K562 (cell line): ENCODE measurements at regions not wholly inside any gene's neighbourhood (a gene's known extent, or its start where the extent isn't known, plus 50 kb on each side); places are given as distances from the start of the nearest gene placed in this dataset.

Experiments
- ATAC-seq: fragments of 200-7000 bp; cut with Tn5 transposase; 3 replicates; pipeline ENCODE4 v1.9.1; 2020; ENCODE audit warnings: moderate library complexity
- BruUV-seq: library from RNA; stranded (reverse); fragments of 400-500 nt; replicated peaks from 2 replicates; lab custom pipeline; 2021; lab: Mats Ljungman, UMichigan
- CTCF ChIA-PET: fragments of 300-600 bp; formaldehyde crosslinking; extraction: SDS; loops from one replicate; lab custom pipeline; 2021; ENCODE audit warnings: low intra/inter-chr PET ratio; lab: Yijun Ruan, JAX
- POLR2A ChIA-PET: fragments of 300-600, 350-650 bp; sonication (Branson Sonifier 250); formaldehyde crosslinking; extraction: SDS; loops from one replicate; lab custom pipeline; 2021; ENCODE audit warnings: antibody characterized with exemption, inconsistent platforms; lab: Yijun Ruan, JAX
- DNase-seq, 4 experiments: peaks; one replicate each; pipeline versions ENCODE4 v3.0.0 to v3.0.0-alpha.2; 2011 to 2018; ENCODE audit warnings: low spot score in 3 of 4, mixed read lengths in 3 of 4; ENCODE audit errors: extremely low read depth in 1 of 4
- FAIRE-seq: peaks from 2 replicates; lab custom pipeline; 2011; peaks lifted over from hg19 to GRCh38; lab: Jason Lieb, UNC
- H2AFZ ChIP-seq: 2 replicates; pipeline ENCODE4 v1.6.0; 2011; ENCODE audit warnings: low read depth, low read length, control low read depth, inconsistent platforms
- H3K27ac ChIP-seq: fragments of 200-600 bp; 3 replicates; pipeline ENCODE4 v1.8.0; 2011; ENCODE audit warnings: low read depth, mild to moderate bottlenecking, control low read depth, inconsistent platforms, low read length, moderate library complexity, mixed read lengths; ENCODE audit errors: extremely low read depth
- H3K27me3 ChIP-seq, 2 experiments: fragments of 300-600 bp in 1 of 2; 2 replicates in 1 of 2; 3 replicates in 1 of 2; pipeline versions ENCODE4 v1.6.0 to v1.8.0; 2011; ENCODE audit warnings: inconsistent platforms in 2 of 2, low read length in 2 of 2, mild to moderate bottlenecking in 1 of 2, mixed read lengths in 1 of 2, moderate library complexity in 1 of 2; ENCODE audit not compliant: control insufficient read depth in 2 of 2, insufficient read depth in 2 of 2
- H3K36me3 ChIP-seq: fragments of 300-600 bp; 3 replicates; pipeline ENCODE4 v1.8.0; 2011; ENCODE audit warnings: mild to moderate bottlenecking, low read length, inconsistent platforms; ENCODE audit not compliant: control insufficient read depth, insufficient read depth
- H3K4me1 ChIP-seq, 2 experiments: fragments of 200-600 bp in 1 of 2; replicated peaks in 1 of 2; 2 replicates in 1 of 2; 3 replicates in 1 of 2; pipeline versions ENCODE4 v1.5.1 to v1.8.0; 2011; ENCODE audit warnings: inconsistent platforms in 2 of 2, low read length in 2 of 2, mild to moderate bottlenecking in 1 of 2, mixed read lengths in 1 of 2, moderate library complexity in 1 of 2; ENCODE audit not compliant: control insufficient read depth in 2 of 2, insufficient read depth in 2 of 2
- H3K4me2 ChIP-seq: 2 replicates; pipeline ENCODE4 v1.6.1; 2011; ENCODE audit warnings: low read length, control low read depth, inconsistent platforms, mixed read lengths; ENCODE audit not compliant: insufficient read depth
- H3K4me3 ChIP-seq: fragments of 200-600 bp; sonication (generic), shearing (Covaris generic); 2 replicates; pipeline ENCODE4 v1.5.1; 2016; ENCODE audit warnings: control low read depth, inconsistent platforms
- H3K79me2 ChIP-seq: fragments of 200-600 bp; 3 replicates; pipeline ENCODE4 v1.8.0; 2011; ENCODE audit warnings: low read length, inconsistent platforms; ENCODE audit not compliant: control insufficient read depth, insufficient read depth
- H3K9ac ChIP-seq, 2 experiments: 2 replicates each; pipeline versions ENCODE4 v1.6.0 to v1.6.1; 2011; ENCODE audit warnings: low read depth in 2 of 2, low read length in 2 of 2, control low read depth in 1 of 2, inconsistent platforms in 1 of 2, mild to moderate bottlenecking in 1 of 2, mixed read lengths in 1 of 2; ENCODE audit not compliant: insufficient read depth in 1 of 2
- H3K9me1 ChIP-seq: one replicate; pipeline ENCODE4 v1.6.0; 2011; ENCODE audit warnings: inconsistent platforms, mild to moderate bottlenecking, low read length, moderate library complexity; ENCODE audit not compliant: control insufficient read depth, insufficient read depth
- H3K9me3 ChIP-seq: replicated peaks from 2 replicates; pipeline ENCODE4 v1.5.1; 2011; ENCODE audit warnings: low read depth, low read length, inconsistent platforms; ENCODE audit not compliant: control insufficient read depth, insufficient read depth
- H4K20me1 ChIP-seq: replicated peaks from 2 replicates; pipeline ENCODE4 v1.6.1; 2011; ENCODE audit warnings: low read length, inconsistent platforms, mixed read lengths; ENCODE audit not compliant: control insufficient read depth, insufficient read depth
- ATF4 ChIP-seq: fragments of 450-650 bp; formaldehyde crosslinking; IDR thresholded peaks from 2 replicates; pipeline ENCODE4 v1.4.0; 2022; ENCODE audit warnings: mild to moderate bottlenecking, moderate library complexity
- CBX3 ChIP-seq, 2 experiments: IDR thresholded peaks; 1 replicate in 1 of 2; 2 replicates in 1 of 2; pipeline ENCODE4 v1.6.1; 2012; ENCODE audit warnings: inconsistent platforms in 2 of 2, low read length in 2 of 2, borderline replicate concordance in 1 of 2, control low read depth in 1 of 2
- CCNT2 ChIP-seq: IDR thresholded peaks from 2 replicates; pipeline ENCODE4 v1.6.1; 2011; ENCODE audit warnings: borderline replicate concordance, low read depth, mild to moderate bottlenecking, moderate library complexity, mixed read lengths, low read length; ENCODE audit not compliant: insufficient read length; ENCODE audit errors: extremely low read depth
- E2F3 ChIP-seq: fragments of 250-450 bp; sonication (Bioruptor Pico); IDR thresholded peaks from 2 replicates; pipeline ENCODE4 v1.4.0; 2020; ENCODE audit warnings: mild to moderate bottlenecking
- KDM1A ChIP-seq, 2 experiments: fragments of 450-650 bp; IDR thresholded peaks; 2 replicates each; pipeline ENCODE4 v1.6.1; 2016; ENCODE audit warnings: mild to moderate bottlenecking in 2 of 2
- MCM7 ChIP-seq, 2 experiments: fragments of 450-650 bp; IDR thresholded peaks; 2 replicates each; pipeline ENCODE4 v1.6.1; 2016 to 2018
- MIER1 ChIP-seq: fragments of 450-650 bp; IDR thresholded peaks from 2 replicates; pipeline ENCODE4 v1.6.1; 2016; ENCODE audit warnings: antibody characterized with exemption, mild to moderate bottlenecking, low read depth
- NR0B1 ChIP-seq: fragments of 450-650 bp; IDR thresholded peaks from one replicate; pipeline ENCODE4 v1.6.1; 2018; ENCODE audit warnings: mild to moderate bottlenecking, moderate library complexity; ENCODE audit not compliant: partially characterized antibody
- SIN3A ChIP-seq, 2 experiments: fragments of 150-350 bp in 1 of 2; IDR thresholded peaks; 2 replicates each; pipeline ENCODE4 v1.6.1; 2011 to 2016; ENCODE audit warnings: borderline replicate concordance in 2 of 2, low read depth in 2 of 2, low read length in 2 of 2, mild to moderate bottlenecking in 2 of 2, moderate library complexity in 2 of 2; ENCODE audit not compliant: control insufficient read depth in 1 of 2
- SNIP1 ChIP-seq: fragments of 450-650 bp; IDR thresholded peaks from 2 replicates; pipeline ENCODE4 v1.7.1; 2017; ENCODE audit warnings: low read depth, mild to moderate bottlenecking
- SP1 ChIP-seq: sonication (generic); formaldehyde crosslinking; IDR thresholded peaks from 2 replicates; pipeline ENCODE4 v1.8.1; 2022; ENCODE audit warnings: mild to moderate bottlenecking, missing genetic modification reagents
- TFE3 ChIP-seq: fragments of 450-650 bp; formaldehyde crosslinking; IDR thresholded peaks from 2 replicates; pipeline ENCODE4 v1.4.0; 2020; ENCODE audit warnings: mild to moderate bottlenecking, mixed read lengths
- ZNF75A ChIP-seq: fragments of 450-650 bp; formaldehyde crosslinking; IDR thresholded peaks from 2 replicates; pipeline ENCODE4 v1.4.0; 2020; ENCODE audit warnings: mild to moderate bottlenecking
- ZNF764 ChIP-seq: fragments of 250-450 bp; sonication (Bioruptor Pico); IDR thresholded peaks from 2 replicates; pipeline ENCODE4 v1.4.0; 2020; ENCODE audit warnings: low read depth, mild to moderate bottlenecking, moderate library complexity
- ZNF780A ChIP-seq: fragments of 250-450 bp; sonication (Bioruptor Pico); IDR thresholded peaks from 2 replicates; pipeline ENCODE4 v1.5.0; 2021; ENCODE audit warnings: mild to moderate bottlenecking
- ZNF830 ChIP-seq: fragments of 250-450 bp; sonication (Bioruptor Pico); IDR thresholded peaks from 2 replicates; pipeline ENCODE4 v1.5.0; 2021; ENCODE audit warnings: mild to moderate bottlenecking
- WGBS: fragments of 100-300 bp; shearing (Covaris generic); methylation state at CpG from one replicate; pipeline ENCODE4 v1.1.6; 2016; ENCODE audit warnings: low coverage, mixed read lengths; ENCODE audit not compliant: insufficient coverage; ENCODE audit errors: missing lambda C conversion rate; 5-methylcytosine and 5-hydroxymethylcytosine counted together
- in situ Hi-C: fragments of 300-500 bp; cut with MboI; formaldehyde crosslinking; loops from 4 replicates; pipeline ENCODE4 v1.15.0; 2018; ENCODE audit warnings: inconsistent platforms, mixed read lengths
- intact Hi-C: fragments of 100-400 bp; cut with micrococcal nuclease; formaldehyde crosslinking; loops from 2 replicates; pipeline ENCODE4 v1.14.2; 2022
- TF ChIP-seq, protein P1 (sequence below): IDR thresholded peaks from 2 replicates; pipeline ENCODE4 v1.6.1; 2011; ENCODE audit not compliant: insufficient read length; ENCODE audit errors: extremely low read depth

- TF ChIP-seq CCNT2 (no peak), ZNF764 (CRISPR knock-in tag) (no peak), ZNF780A (CRISPR knock-in tag) (no peak)
- TF ChIP-seq, all 486 proteins: peak for 0
These were observed 201.7 kb downstream of the NUAK1 start (continued) for GRCh38 chr12:105937009-105937408.

DNA sequence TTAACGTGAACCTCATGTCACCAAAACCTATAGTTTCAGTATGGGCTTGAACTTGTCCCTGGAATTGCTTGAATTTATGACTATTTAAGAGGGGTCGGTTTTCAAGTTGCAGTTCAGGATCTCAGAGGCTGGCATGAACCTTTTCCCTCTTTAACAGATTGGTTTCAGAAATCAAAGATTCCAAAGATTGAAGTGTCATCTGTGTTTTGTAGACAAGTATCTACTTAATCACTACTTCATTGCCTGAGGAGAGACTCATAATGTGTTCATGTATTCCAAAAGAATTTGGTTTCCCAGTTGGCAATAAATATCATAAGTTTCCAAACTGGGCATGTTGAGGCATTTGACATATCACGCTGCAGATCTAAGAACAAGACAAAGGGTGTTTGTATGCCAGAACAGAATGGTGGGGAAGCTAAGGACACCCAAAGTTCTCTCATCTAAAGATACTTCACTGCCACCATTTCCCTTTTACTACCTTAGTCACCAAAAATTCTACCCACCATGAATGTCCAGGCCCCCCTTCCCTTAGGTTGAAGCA lies 199.5 kb downstream of the NUAK1 start:
- no peaks in the 10 kb centered on the region for H3K4me1 ChIP-seq
- H3K4me2 ChIP-seq: no peak overlapping the region
- H3K36me3 ChIP-seq: no peaks in the 10 kb centered on the region
- no peak overlapping the region for H3K9ac ChIP-seq
- no peaks in the 10 kb centered on the region for H3K79me2 ChIP-seq
- in situ Hi-C loops (no loop called here), intact Hi-C loops (no loop called here)
- H3K27ac ChIP-seq: no peak overlapping the region
- no peaks in the 10 kb centered on the region for H3K9me3 ChIP-seq
- TF ChIP-seq NR0B1: no peak
- TF ChIP-seq TFE3 (CRISPR knock-in tag): no peak
- TF ChIP-seq E2F3 (CRISPR knock-in tag): no peak
- TF ChIP-seq ZNF830 (CRISPR knock-in tag): no peak
- no peak for TF ChIP-seq KDM1A (IDR thresholded peaks at IDR 0.05)
- TF ChIP-seq SP1: no peak
- TF ChIP-seq ATF4 (CRISPR knock-in tag): no peak
- TF ChIP-seq, protein P1, sequence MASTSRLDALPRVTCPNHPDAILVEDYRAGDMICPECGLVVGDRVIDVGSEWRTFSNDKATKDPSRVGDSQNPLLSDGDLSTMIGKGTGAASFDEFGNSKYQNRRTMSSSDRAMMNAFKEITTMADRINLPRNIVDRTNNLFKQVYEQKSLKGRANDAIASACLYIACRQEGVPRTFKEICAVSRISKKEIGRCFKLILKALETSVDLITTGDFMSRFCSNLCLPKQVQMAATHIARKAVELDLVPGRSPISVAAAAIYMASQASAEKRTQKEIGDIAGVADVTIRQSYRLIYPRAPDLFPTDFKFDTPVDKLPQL: no peak
- no peak for TF ChIP-seq ZNF75A (CRISPR knock-in tag)
- TF ChIP-seq CBX3 (IDR thresholded peaks at IDR 0.05; ENCODE audit: borderline replicate concordance in 1 of 2, low read length in 2 of 2): no peak
- no peak for TF ChIP-seq MCM7 (IDR thresholded peaks at IDR 0.05)
- no peak for TF ChIP-seq SNIP1
- TF ChIP-seq MIER1: no peak
- no peak for TF ChIP-seq SIN3A (IDR thresholded peaks at IDR 0.05; ENCODE audit: borderline replicate concordance in 2 of 2, control insufficient read depth in 1 of 2, low read depth in 2 of 2, low read length in 2 of 2)
- no peak for ATAC-seq
- BruUV-seq: no TSS peak
- H2AFZ ChIP-seq: no peak overlapping the region
- CTCF ChIA-PET: no interaction called here
- DNase-seq: no peak
- H4K20me1 ChIP-seq: no peaks in the 10 kb centered on the region
- POLR2A ChIA-PET: no interaction called here
- no peaks in the 10 kb centered on the region for H3K9me1 ChIP-seq
- no peak for FAIRE-seq
- no peak overlapping the region for H3K4me3 ChIP-seq
- 0% methylated on average over 3 of the region's 3 CpGs for WGBS
- H3K27me3 ChIP-seq: no peaks in the 10 kb centered on the region; a peak in 2 of 5 replicates
